NCI-H1105 treated with DMSO at 0.1 percent for 48 hours (cell line): ENCODE measurements at regions not wholly inside any gene's neighbourhood (a gene's known extent, or its start where the extent isn't known, plus 50 kb on each side); places are given as distances from the start of the nearest gene placed in this dataset.
"Not testable (repeated sequence)": the region's sequence is repeated elsewhere in the genome, so short reads cannot be mapped to it uniquely, and the experiment has no call there.

Source experiments
- DNase-seq: peaks from one replicate; lab custom pipeline; 2025; lab: John Stamatoyannopoulos, UW

DNA sequence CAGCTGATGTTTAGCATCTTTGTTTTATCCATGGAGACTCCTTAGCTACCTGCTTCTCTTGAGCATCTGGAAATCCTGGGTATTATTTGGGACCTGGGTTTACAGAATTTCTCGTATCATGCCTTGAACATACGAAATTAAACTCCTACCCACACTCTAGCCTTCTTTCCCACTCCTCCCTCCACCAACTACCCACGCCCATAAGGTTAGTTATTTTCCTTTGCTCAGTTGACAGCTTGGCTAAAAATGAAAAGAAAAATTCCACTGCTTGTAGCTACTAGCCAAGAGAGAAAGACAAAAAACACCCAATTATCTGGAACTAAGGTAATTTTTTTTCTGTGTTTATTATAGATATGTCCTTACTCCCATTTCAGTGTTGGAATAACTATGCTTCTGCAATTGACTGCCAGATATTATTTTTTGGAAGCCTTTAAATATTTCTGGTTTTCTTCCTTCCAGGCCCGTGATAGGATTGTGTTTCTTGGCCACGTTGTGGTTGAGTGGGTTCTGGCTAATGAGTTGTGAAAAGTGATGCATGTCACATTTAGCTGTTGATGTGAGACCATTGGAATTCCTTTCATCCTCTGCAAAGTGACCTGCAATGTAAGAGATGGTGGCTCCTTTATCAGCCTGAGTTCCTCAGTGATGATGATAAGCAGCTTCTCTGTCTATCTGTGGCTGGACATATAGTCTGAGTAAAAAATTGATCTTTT is 308.1 kb downstream of the LRRC70 start:
- DNase-seq = no peak

GRCh38 chr5:62837330-62837729 is 258.7 kb downstream of the LRRC70 start:
- not testable (repeated sequence) for DNase-seq

GRCh38 chr5:62829604-62829986 is 251.0 kb downstream of the LRRC70 start:
- DNase-seq = no peak

- DNase-seq = no peak
Measured at GRCh38 chr5:62828742-62829603, 250.4 kb downstream of the LRRC70 start.

- DNase-seq = no peak
Measured at GRCh38 chr5:62825623-62826220, 247.1 kb downstream of the LRRC70 start.

GRCh38 chr5:62824936-62825335 is 246.3 kb downstream of the LRRC70 start:
- DNase-seq = no peak

GRCh38 chr5:62817043-62817442 is 238.4 kb downstream of the LRRC70 start:
- DNase-seq = not testable (repeated sequence)

DNA sequence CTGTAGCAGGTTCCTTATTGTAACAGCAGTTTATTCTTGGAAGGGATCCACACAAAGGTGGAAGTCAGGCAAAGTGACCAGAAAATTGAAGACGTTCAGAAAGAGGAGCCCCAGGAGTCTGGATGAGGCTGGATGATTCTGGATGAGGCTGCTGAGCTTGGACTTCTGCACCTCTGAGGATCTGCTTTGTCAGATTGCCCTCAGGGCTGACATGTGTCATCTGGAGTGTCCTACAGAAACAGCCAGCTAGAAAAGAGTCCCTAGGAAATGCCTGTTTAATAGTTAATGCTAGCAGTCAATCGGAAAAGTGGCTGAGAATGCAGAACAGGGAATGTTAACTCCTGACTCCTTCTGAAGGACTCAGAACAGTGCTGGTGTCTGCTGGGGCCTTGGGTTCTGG is 236.4 kb downstream of the LRRC70 start:
- DNase-seq = no peak

- no peak for DNase-seq
Measured at GRCh38 chr5:62812621-62813255, 234.1 kb downstream of the LRRC70 start.

- DNase-seq = not testable (repeated sequence)
Measured at GRCh38 chr5:62804819-62805218, 226.2 kb downstream of the LRRC70 start.

DNA sequence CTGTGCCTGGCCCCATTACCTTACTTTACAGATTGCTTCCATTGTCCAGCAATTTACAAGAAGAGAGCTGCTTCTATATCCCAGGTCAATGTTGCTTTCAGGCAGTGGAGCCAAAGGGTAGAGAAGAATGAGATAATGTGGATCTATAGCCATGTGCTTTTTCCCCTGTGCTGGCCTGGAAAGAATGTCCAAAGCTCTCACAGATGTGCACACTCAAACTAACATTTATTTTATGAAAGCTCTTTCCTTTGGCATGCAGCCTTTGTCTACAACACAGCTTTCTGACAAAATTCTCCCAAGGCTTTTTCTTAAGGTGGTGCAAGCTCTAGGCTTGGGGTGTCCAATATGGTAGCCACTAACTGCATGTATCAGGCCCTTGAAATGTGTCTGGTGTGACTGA is 217.3 kb downstream of the LRRC70 start:
- DNase-seq = no peak

GRCh38 chr5:62794456-62794855 is 215.8 kb downstream of the LRRC70 start:
- DNase-seq = no peak

DNA sequence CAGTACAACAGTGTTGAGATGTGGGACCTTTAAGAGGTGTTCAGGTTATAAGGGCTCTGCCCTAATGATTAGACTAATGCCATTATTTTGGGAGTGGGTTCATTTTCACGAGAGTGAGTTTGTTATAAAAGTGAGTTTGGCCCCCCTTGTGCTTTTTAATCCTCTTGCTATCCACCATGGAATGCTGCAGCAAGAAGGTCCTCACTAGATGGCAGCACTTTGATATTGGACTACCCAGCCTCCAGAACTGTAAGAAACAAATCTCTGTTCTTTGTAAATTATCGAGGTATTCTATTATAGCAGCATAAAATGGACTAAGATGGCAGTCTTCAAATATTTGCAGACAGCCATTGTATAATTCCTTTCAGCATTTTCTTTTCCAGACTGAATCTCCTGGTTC is 212.4 kb downstream of the LRRC70 start:
- no peak for DNase-seq

DNA sequence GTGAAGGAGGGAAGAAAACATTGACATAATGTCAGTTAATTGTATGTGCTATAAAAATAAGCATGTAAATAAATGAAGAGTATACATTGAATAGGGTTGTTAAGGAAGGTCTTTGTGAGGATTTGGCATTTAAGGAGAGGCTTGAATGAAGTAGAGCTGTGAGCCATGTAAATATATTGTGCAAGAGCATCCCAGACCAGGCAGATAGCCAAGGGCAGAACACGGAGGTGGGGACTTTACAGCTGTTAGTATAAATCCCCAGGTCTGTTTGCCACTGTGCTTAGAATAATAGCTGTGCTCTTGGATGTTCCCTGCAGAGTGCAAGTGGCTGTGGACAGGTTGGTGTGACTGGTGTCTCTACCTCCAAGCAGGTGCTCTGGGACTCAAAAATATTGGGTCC is 211.7 kb downstream of the LRRC70 start:
- DNase-seq = no peak

DNA sequence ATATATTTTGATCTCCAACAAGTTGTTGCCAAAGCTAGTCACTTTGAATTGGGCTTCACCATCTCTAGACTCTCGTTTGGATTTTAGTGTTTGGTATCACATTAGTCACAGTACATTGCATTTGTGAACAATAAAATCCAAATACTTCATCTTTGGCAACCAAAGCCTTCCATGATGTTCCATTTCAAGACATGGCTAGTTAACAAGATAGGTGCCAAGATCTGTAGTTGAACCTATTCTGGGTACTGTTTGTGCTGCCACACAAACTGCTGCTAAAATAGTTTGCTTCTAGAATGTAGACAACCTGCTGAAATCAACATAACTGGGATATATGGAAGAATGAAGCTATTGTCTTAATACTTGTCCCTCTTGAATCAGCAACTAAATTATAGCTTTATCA is 207.5 kb downstream of the LRRC70 start:
- DNase-seq = no peak

DNA sequence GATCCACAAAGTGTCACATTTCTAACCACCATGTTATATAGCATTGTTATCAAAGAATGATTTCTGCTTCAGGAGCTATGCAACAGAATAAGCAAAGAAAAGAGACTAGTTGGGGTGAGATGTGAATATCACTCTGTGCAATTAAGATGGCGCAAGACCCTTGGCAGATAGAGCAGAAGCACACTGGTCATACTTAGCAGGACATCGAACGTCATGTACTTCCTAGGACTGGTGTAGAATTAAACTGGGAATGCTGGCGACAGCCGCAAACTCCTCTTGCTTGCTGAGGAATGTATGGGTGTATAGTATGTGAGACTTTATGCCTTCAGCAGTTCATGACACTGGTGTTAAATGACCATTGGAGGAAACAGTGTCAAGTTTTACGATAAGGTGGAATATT is 207.0 kb downstream of the LRRC70 start:
- DNase-seq = no peak

- DNase-seq = no peak
Measured at GRCh38 chr5:62783374-62784057, 204.9 kb downstream of the LRRC70 start.

DNA sequence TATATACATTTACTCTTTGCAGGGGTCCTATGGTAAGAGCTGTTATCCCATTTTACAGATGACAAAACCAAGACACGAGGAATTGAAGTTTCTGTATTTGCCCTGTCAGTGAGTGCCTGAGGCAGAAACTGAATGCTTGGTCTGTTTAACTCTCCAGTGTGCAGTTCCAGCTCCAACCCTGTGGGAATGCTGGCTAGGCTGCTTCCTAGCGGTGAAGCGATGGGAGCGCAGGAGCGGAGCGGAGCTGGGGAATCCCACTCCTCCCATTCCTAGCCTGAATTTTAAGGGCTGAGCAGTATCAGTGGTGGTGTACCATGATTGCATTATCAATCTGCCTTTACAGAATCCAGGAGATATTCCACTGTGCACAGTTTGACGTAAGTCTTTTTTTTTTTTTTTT is 202.3 kb downstream of the LRRC70 start:
- no peak for DNase-seq

- DNase-seq = no peak
Measured at GRCh38 chr5:62780230-62780629, 201.6 kb downstream of the LRRC70 start.

GRCh38 chr5:62779010-62779422 is 200.4 kb downstream of the LRRC70 start:
- peak; percentile 67 for DNase-seq

- no peak for DNase-seq
Measured at GRCh38 chr5:62778316-62779009, 199.8 kb downstream of the LRRC70 start.
